22Rv1 (cell line): ENCODE measurements at regions not wholly inside any gene's neighbourhood (a gene's known extent, or its start where the extent isn't known, plus 50 kb on each side); places are given as distances from the start of the nearest gene placed in this dataset.

Experiments
- ZFX ChIP-seq: fragments of 450-650 bp; IDR thresholded peaks from 2 replicates; pipeline ENCODE4 v1.6.1; 2017; ENCODE audit warnings: antibody characterized with exemption, borderline replicate concordance
- TF ChIP-seq, protein P1 (sequence below): fragments of 450-650 bp; IDR thresholded peaks from 2 replicates; pipeline ENCODE4 v1.5.1; 2017; ENCODE audit warnings: mild to moderate bottlenecking

DNA sequence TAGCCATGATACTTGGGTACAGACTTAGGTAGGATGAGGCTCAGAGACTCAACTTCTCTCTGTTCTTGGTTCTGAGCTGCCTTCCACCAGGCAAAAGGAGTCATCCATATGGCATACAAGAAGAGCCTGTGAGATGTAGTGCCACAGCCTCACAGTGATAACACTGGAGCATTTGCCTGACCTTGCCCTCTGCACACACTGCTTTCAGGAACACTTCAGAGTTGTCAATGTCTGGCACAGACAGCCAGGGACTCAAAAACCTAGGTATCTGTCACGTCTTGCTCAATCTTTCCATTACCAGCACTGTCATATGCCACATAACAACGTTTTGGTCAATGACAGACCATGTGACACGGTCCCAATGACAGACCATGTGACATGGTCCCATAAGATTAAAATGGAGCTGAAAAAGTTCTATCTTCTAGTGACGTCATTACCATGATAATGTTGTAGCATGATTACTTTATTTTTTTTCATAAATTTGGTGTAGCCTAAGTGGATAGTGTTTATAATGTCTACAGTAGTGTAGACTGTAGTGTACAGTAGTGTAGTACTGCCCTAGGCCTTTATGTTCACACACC is 199.9 kb upstream of the CTTNBP2NL start:
- TF ChIP-seq, protein P1, sequence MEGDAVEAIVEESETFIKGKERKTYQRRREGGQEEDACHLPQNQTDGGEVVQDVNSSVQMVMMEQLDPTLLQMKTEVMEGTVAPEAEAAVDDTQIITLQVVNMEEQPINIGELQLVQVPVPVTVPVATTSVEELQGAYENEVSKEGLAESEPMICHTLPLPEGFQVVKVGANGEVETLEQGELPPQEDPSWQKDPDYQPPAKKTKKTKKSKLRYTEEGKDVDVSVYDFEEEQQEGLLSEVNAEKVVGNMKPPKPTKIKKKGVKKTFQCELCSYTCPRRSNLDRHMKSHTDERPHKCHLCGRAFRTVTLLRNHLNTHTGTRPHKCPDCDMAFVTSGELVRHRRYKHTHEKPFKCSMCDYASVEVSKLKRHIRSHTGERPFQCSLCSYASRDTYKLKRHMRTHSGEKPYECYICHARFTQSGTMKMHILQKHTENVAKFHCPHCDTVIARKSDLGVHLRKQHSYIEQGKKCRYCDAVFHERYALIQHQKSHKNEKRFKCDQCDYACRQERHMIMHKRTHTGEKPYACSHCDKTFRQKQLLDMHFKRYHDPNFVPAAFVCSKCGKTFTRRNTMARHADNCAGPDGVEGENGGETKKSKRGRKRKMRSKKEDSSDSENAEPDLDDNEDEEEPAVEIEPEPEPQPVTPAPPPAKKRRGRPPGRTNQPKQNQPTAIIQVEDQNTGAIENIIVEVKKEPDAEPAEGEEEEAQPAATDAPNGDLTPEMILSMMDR, result no peak
- no peak for TF ChIP-seq ZFX
